GM12878 (cell line): ENCODE measurements at regions not wholly inside any gene's neighbourhood (a gene's known extent, or its start where the extent isn't known, plus 50 kb on each side); places are given as distances from the start of the nearest gene placed in this dataset.

Source experiments
- ATAC-seq: fragments of 200-7000 bp; cut with Tn5 transposase; 3 replicates; pipeline ENCODE4 v1.9.1; 2020; ENCODE audit warnings: mild to moderate bottlenecking, moderate library complexity
- BruUV-seq: library from RNA; stranded (reverse); fragments of 400-500 nt; replicated peaks from 2 replicates; lab custom pipeline; 2021; lab: Mats Ljungman, UMichigan
- CTCF ChIA-PET: fragments of 300-600 bp; sonication (Branson Sonifier 250); formaldehyde crosslinking; extraction: SDS; loops from one replicate; lab custom pipeline; 2021; ENCODE audit warnings: inconsistent platforms; lab: Yijun Ruan, JAX
- POLR2A ChIA-PET: fragments of 350-600 bp; formaldehyde crosslinking; extraction: SDS; loops from one replicate; lab custom pipeline; 2021; ENCODE audit warnings: inconsistent platforms; lab: Charles Lee
- RAD21 ChIA-PET: fragments of 300-600 bp; sonication (Branson Sonifier 250); formaldehyde crosslinking; loops from one replicate; lab custom pipeline; 2023; ENCODE audit warnings: antibody characterized with exemption; ENCODE audit not compliant: unreplicated experiment; lab: Charles Lee
- SMC1A ChIA-PET: fragments of 300-600 bp; sonication (Branson Sonifier 250); formaldehyde crosslinking; loops from one replicate; lab custom pipeline; 2023; ENCODE audit not compliant: unreplicated experiment, uncharacterized antibody; lab: Charles Lee
- DNase-seq: peaks from one replicate; pipeline ENCODE4 v3.0.0-alpha.2; 2011; ENCODE audit warnings: low read depth, low spot score
- FAIRE-seq: peaks from 3 replicates; lab custom pipeline; 2011; peaks lifted over from hg19 to GRCh38; lab: Jason Lieb, UNC
- H2AFZ ChIP-seq: 2 replicates; pipeline ENCODE4 v1.6.0; 2011; ENCODE audit warnings: low read depth, low read length, control low read depth; ENCODE audit not compliant: control insufficient read depth
- H3K27ac ChIP-seq: 2 replicates; pipeline ENCODE4 v1.5.1; 2011; ENCODE audit warnings: control low read depth; ENCODE audit not compliant: control insufficient read depth, insufficient read depth
- H3K27me3 ChIP-seq, 2 experiments: replicated peaks in 1 of 2; 2 replicates each; pipeline versions ENCODE4 v1.6.0 to v1.6.1; 2011; ENCODE audit warnings: low read length in 1 of 2; ENCODE audit not compliant: control insufficient read depth in 2 of 2, insufficient read depth in 2 of 2
- H3K36me3 ChIP-seq, 2 experiments: 2 replicates each; pipeline ENCODE4 v1.5.1; 2011; ENCODE audit warnings: low read length in 1 of 2; ENCODE audit not compliant: control insufficient read depth in 2 of 2, insufficient read depth in 2 of 2
- H3K4me1 ChIP-seq: 2 replicates; pipeline ENCODE4 v1.6.1; 2011; ENCODE audit warnings: mild to moderate bottlenecking, low read length, moderate library complexity, mixed read lengths; ENCODE audit not compliant: control insufficient read depth, insufficient read depth
- H3K4me2 ChIP-seq: 2 replicates; pipeline ENCODE4 v1.6.0; 2011; ENCODE audit warnings: control low read depth; ENCODE audit not compliant: control insufficient read depth, insufficient read depth
- H3K4me3 ChIP-seq: fragments of 200-600 bp; sonication (generic); 2 replicates; pipeline ENCODE4 v1.5.1; 2016
- H3K79me2 ChIP-seq: 2 replicates; pipeline ENCODE4 v1.6.0; 2011; ENCODE audit warnings: low read length; ENCODE audit not compliant: control insufficient read depth, insufficient read depth
- H3K9ac ChIP-seq: 2 replicates; pipeline ENCODE4 v1.8.0; 2011; ENCODE audit warnings: low read length, control low read depth, mixed read lengths; ENCODE audit not compliant: control insufficient read depth, insufficient read depth
- H3K9me3 ChIP-seq: replicated peaks from 3 replicates; pipeline ENCODE4 v1.5.1; 2011; ENCODE audit warnings: mild to moderate bottlenecking, low read length; ENCODE audit not compliant: control insufficient read depth, insufficient read depth
- H4K20me1 ChIP-seq: 2 replicates; pipeline ENCODE4 v1.6.0; 2011; ENCODE audit not compliant: control insufficient read depth, insufficient read depth
- BACH1 ChIP-seq: fragments of 450-650 bp; IDR thresholded peaks from 2 replicates; pipeline ENCODE4 v1.6.1; 2017; ENCODE audit warnings: mild to moderate bottlenecking, borderline replicate concordance
- HDAC2 ChIP-seq: fragments of 200-600 bp; sonication (generic); IDR thresholded peaks from 2 replicates; pipeline ENCODE4 v1.6.1; 2017
- HDAC6 ChIP-seq: fragments of 200-600 bp; sonication (generic); IDR thresholded peaks from one replicate; pipeline ENCODE4 v1.8.0; 2017; ENCODE audit warnings: antibody characterized with exemption; ENCODE audit not compliant: unreplicated experiment
- IKZF2 ChIP-seq, 2 experiments: fragments of 450-650 bp; IDR thresholded peaks; 2 replicates each; pipeline ENCODE4 v1.6.1; 2017; ENCODE audit warnings: mild to moderate bottlenecking in 2 of 2, moderate library complexity in 2 of 2
- MXI1 ChIP-seq: fragments of 150-350 bp; IDR thresholded peaks from 2 replicates; pipeline ENCODE4 v1.6.1; 2011; ENCODE audit warnings: low read depth, mild to moderate bottlenecking, inconsistent platforms, low read length, improper control_type of control experiment
- MYC ChIP-seq: IDR thresholded peaks from 2 replicates; pipeline ENCODE4 v1.6.1; 2011; ENCODE audit warnings: mild to moderate bottlenecking, low read length, moderate library complexity, inconsistent platforms; ENCODE audit not compliant: insufficient read depth, insufficient replicate concordance, insufficient read length, severe bottlenecking
- NR2C1 ChIP-seq: fragments of 450-650 bp; IDR thresholded peaks from 2 replicates; pipeline ENCODE4 v1.6.1; 2017; ENCODE audit warnings: antibody characterized with exemption, mild to moderate bottlenecking, moderate library complexity
- NRF1 ChIP-seq: conservative IDR thresholded peaks from 2 replicates; pipeline ENCODE4 v1.6.1; 2011; ENCODE audit warnings: mild to moderate bottlenecking, low read depth, low read length, improper control_type of control experiment
- PML ChIP-seq: IDR thresholded peaks from 2 replicates; pipeline ENCODE4 v1.6.1; 2012; ENCODE audit warnings: low read length, inconsistent platforms
- RELA ChIP-seq: fragments of 450-650 bp; IDR thresholded peaks from 2 replicates; pipeline ENCODE4 v1.8.0; 2014; ENCODE audit warnings: borderline replicate concordance; ENCODE audit not compliant: partially characterized antibody
- SPI1 ChIP-seq: IDR thresholded peaks from 2 replicates; pipeline ENCODE4 v1.6.1; 2011; ENCODE audit warnings: low read depth, mild to moderate bottlenecking, low read length, moderate library complexity, borderline replicate concordance; ENCODE audit not compliant: insufficient read depth
- SRF ChIP-seq, 2 experiments: IDR thresholded peaks; 2 replicates each; pipeline ENCODE4 v1.6.1; 2011; ENCODE audit warnings: low read depth in 2 of 2, low read length in 2 of 2, mild to moderate bottlenecking in 1 of 2, moderate library complexity in 1 of 2
- WRNIP1 ChIP-seq: IDR thresholded peaks from 2 replicates; pipeline ENCODE4 v1.6.1; 2011; ENCODE audit warnings: low read depth, low read length, improper control_type of control experiment, borderline replicate concordance
- WGBS: methylation state at CpG from one replicate; pipeline ENCODE4 v1.1.6; 2016; ENCODE audit warnings: low lambda C conversion rate; ENCODE audit not compliant: insufficient replicate concordance, insufficient coverage; ENCODE audit errors: missing lambda C conversion rate; 5-methylcytosine and 5-hydroxymethylcytosine counted together
- in situ Hi-C: fragments of 300-500 bp; cut with MboI; formaldehyde crosslinking; loops from 9 replicates; pipeline ENCODE4 v1.14.3; 2018; ENCODE audit warnings: mixed read lengths
- intact Hi-C: fragments of 100-400 bp; cut with micrococcal nuclease; formaldehyde crosslinking; loops from one replicate; pipeline ENCODE4 v1.14.2; 2022; ENCODE audit not compliant: unreplicated experiment
- TF ChIP-seq, protein P1 (sequence below): IDR thresholded peaks from 2 replicates; pipeline ENCODE4 v1.6.1; 2012; ENCODE audit warnings: low read depth, low read length, improper control_type of control experiment
- TF ChIP-seq, protein P2 (sequence below), 3 experiments: IDR thresholded peaks in 2 of 3; conservative IDR thresholded peaks in 1 of 3; 2 replicates each; pipeline ENCODE4 v1.5.1; 2011; ENCODE audit warnings: low read depth in 3 of 3, low read length in 3 of 3, mild to moderate bottlenecking in 3 of 3, control low read depth in 2 of 3, moderate library complexity in 2 of 3, inconsistent platforms in 1 of 3, mixed read lengths in 1 of 3; ENCODE audit not compliant: control insufficient read depth in 2 of 3, insufficient read depth in 1 of 3; ENCODE audit errors: extremely low read depth in 1 of 3
- TF ChIP-seq, protein P3 (sequence below): fragments of 450-650 bp; IDR thresholded peaks from 2 replicates; pipeline ENCODE4 v1.6.1; 2017; ENCODE audit warnings: mild to moderate bottlenecking

DNA sequence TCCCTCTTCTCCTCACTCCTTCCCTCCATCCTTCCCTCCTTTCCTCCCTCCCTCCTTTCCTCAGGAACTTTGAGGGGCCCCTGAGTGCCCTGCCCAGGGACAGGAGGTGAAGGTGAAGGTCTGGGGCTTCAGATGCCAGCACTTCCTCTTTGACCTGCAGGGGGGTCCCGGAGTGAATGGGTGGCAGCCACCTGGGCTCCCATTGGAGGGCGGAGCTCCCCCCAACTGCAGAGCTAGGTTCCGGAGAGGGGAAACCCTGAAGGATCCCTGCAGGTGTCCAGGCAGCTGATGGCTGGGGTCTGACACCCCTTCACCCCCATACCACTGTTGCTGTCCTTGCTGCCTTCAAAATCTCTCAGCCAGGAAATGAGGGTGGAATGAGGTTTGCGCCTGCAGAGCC is 1131.3 kb downstream of the BRD1 start (continued):
- TF ChIP-seq, protein P1, sequence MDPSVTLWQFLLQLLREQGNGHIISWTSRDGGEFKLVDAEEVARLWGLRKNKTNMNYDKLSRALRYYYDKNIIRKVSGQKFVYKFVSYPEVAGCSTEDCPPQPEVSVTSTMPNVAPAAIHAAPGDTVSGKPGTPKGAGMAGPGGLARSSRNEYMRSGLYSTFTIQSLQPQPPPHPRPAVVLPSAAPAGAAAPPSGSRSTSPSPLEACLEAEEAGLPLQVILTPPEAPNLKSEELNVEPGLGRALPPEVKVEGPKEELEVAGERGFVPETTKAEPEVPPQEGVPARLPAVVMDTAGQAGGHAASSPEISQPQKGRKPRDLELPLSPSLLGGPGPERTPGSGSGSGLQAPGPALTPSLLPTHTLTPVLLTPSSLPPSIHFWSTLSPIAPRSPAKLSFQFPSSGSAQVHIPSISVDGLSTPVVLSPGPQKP = no peak
- TF ChIP-seq, all 136 proteins: peak for 0

DNA sequence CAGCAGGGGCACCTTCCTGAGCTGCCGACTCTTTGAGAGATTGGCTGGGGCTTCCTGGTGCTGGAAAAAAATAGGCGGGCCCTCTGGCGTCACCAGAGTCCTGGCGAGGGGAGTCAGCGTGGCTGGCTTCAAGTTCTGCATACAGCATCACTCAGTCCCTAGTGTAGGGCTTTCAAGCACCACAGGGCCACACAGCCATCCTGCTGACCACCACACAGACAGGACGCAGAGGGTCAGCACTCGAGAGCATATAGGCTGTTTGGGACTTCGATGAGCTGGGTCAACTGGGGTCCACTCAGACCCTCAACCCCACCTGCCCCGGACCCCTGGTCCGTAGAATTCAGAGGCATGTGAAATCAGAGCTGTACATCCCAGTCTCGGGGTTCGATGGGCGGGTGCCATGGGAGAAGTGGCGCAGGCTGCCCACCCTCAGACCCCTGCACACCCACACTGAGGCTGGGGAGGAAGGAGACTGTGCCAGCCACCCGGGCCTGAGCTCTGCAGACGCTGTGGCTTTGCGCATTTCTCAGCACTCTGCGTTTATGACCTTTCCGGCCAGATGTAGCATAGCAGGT is 1131.9 kb downstream of the BRD1 start:
- TF ChIP-seq, protein P1 = no peak
- TF ChIP-seq RELA = no peak
- TF ChIP-seq NR2C1 = no peak
- TF ChIP-seq BACH1 = no peak
- TF ChIP-seq WRNIP1 = no peak
- TF ChIP-seq SRF (IDR thresholded peaks at IDR 0.05; ENCODE audit: low read depth in 2 of 2, low read length in 2 of 2) = no peak
- TF ChIP-seq SPI1 = no peak
- TF ChIP-seq MXI1 = no peak
- TF ChIP-seq, protein P2, sequence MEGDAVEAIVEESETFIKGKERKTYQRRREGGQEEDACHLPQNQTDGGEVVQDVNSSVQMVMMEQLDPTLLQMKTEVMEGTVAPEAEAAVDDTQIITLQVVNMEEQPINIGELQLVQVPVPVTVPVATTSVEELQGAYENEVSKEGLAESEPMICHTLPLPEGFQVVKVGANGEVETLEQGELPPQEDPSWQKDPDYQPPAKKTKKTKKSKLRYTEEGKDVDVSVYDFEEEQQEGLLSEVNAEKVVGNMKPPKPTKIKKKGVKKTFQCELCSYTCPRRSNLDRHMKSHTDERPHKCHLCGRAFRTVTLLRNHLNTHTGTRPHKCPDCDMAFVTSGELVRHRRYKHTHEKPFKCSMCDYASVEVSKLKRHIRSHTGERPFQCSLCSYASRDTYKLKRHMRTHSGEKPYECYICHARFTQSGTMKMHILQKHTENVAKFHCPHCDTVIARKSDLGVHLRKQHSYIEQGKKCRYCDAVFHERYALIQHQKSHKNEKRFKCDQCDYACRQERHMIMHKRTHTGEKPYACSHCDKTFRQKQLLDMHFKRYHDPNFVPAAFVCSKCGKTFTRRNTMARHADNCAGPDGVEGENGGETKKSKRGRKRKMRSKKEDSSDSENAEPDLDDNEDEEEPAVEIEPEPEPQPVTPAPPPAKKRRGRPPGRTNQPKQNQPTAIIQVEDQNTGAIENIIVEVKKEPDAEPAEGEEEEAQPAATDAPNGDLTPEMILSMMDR (IDR thresholded peaks at IDR 0.05 in 2 of 3, conservative IDR thresholded peaks at IDR 0.05 in 1 of 3; ENCODE audit: control insufficient read depth in 2 of 3, extremely low read depth in 1 of 3, insufficient read depth in 1 of 3, low read depth in 3 of 3, low read length in 3 of 3) = no peak
- no peak for TF ChIP-seq HDAC2
- TF ChIP-seq HDAC6 = no peak
- TF ChIP-seq NRF1 = no peak
- TF ChIP-seq, protein P3, sequence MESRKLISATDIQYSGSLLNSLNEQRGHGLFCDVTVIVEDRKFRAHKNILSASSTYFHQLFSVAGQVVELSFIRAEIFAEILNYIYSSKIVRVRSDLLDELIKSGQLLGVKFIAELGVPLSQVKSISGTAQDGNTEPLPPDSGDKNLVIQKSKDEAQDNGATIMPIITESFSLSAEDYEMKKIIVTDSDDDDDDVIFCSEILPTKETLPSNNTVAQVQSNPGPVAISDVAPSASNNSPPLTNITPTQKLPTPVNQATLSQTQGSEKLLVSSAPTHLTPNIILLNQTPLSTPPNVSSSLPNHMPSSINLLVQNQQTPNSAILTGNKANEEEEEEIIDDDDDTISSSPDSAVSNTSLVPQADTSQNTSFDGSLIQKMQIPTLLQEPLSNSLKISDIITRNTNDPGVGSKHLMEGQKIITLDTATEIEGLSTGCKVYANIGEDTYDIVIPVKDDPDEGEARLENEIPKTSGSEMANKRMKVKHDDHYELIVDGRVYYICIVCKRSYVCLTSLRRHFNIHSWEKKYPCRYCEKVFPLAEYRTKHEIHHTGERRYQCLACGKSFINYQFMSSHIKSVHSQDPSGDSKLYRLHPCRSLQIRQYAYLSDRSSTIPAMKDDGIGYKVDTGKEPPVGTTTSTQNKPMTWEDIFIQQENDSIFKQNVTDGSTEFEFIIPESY = no peak
- TF ChIP-seq MYC = no peak
- TF ChIP-seq IKZF2 (IDR thresholded peaks at IDR 0.05) = no peak
- no peak for TF ChIP-seq PML
- TF ChIP-seq, all 136 proteins: peak for 0
- H3K4me2 ChIP-seq = no peak overlapping the region
- no peaks in the 10 kb centered on the region for H3K79me2 ChIP-seq
- H3K9ac ChIP-seq = no peak overlapping the region
- ATAC-seq (no peak), DNase-seq (no peak), FAIRE-seq (no peak)
- no peak overlapping the region for H3K4me3 ChIP-seq
- intact Hi-C loops (no loop called here), in situ Hi-C loops (no loop called here)
- H3K4me1 ChIP-seq = no peaks in the 10 kb centered on the region
- H3K27me3 ChIP-seq = no peaks in the 10 kb centered on the region
- ChIA-PET POLR2A (no interaction called here), RAD21 (no interaction called here), SMC1A (no interaction called here), CTCF (no interaction called here)
- no TSS peak for BruUV-seq
- H3K9me3 ChIP-seq = no peaks in the 10 kb centered on the region; the same call in 2 of the 3 replicates
- WGBS = 19% methylated on average over 17 of the region's 19 CpGs
- no peaks in the 10 kb centered on the region for H3K36me3 ChIP-seq
- no peak overlapping the region for H3K27ac ChIP-seq
- H4K20me1 ChIP-seq = no peaks in the 10 kb centered on the region
- no peak overlapping the region for H2AFZ ChIP-seq
